NCI-H345 (cell line): ENCODE measurements at regions not wholly inside any gene's neighbourhood (a gene's known extent, or its start where the extent isn't known, plus 50 kb on each side); places are given as distances from the start of the nearest gene placed in this dataset.
A peak's percentile ranks its signal among the peaks of the same experiment; 100 is the strongest.

ENCODE experiments used
- DNase-seq: peaks from one replicate; lab custom pipeline; 2025; lab: John Stamatoyannopoulos, UW

DNA sequence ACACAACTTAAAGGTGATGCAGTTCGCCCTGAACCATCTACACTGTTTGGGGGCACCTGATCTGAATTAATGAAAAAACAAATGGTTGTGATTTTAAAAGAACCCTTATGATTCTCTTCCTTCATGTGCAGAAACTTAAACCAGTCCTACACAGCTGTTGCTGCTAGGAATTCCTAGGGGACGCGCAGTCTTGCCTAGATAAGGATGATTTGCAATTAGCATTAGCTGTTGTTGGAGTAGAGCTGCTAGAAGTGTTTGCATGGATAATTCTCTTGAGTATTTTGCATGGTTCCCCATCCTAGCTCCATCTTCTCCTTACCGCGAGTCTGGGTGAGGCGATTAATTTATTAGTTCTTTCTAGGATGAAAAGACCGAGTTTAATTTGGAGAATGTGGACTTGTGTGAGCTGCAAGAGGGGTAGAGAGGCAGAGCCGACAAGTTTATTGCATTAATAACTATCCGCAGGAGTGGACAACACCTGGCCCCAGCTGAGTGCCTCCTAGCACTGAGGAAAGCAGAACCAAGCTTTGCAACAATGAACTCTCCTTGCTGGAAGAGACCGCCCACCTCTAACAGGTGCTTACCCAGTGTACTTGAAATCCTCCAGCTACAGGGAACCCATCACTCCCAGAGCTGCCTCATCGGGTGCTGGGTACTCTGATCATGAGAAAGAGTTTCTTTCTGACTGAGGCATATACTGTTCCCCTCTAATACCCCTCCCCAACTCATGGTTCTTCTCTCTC, 75.0 kb upstream of the WNT7A start:
- peak; percentile 45 for DNase-seq

DNA sequence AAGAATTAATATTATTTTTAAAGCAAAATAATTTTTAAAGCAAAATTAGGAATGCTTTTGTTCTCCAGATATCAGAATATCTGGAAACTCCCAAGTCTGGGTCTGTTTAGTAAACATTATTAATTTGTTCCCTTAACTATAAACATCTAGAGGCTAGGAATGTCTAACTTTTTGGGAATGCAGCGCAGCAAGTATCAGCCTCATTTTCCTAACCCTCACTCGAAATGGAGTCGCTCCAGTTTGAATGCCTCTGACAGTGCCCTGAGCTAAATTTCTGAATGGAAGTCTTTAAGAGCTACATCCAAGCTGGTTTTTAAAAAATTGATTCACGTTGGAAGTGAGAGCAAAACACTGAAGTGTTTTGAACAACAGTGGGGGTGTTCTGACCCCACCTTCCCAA, 74.4 kb upstream of the WNT7A start:
- no peak for DNase-seq

DNA sequence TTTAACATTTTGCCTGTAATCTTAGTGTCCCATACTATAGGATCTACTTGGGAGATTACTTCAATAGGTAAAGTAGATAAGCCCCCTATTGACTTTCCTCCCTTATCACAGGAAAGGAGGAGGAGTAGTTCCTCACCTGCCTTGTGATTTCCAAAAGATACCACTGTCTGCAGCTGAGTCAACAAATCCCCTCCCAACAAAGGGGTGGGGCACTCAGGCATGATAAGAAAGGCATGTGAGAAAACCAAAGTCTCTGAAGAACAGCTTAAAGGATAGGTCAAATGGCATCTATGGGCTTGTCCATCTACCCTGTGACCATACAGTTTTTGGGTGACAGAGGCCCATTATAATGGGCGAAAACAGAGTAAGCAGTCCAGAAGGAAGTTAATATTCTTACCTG, 71.3 kb upstream of the WNT7A start:
- DNase-seq: no peak

DNA sequence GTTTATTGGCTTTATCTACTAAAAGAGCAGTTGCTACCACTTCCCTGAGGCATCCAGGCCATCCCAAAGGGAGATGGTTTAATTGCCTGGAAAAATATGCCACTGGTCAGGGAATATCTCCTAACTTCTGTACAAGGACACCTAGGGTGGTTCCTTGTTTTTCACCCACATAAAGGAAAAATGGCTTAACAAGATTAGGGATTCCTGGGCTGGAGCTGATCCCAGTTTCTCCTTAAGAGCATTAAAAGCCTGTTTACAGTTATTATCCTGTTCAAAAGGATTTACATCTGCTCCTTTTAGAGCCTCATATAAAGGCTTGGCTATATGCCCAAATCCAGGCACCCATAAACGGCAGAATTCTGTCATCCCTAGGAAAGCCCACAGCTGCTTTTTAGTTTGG, 70.2 kb upstream of the WNT7A start:
- DNase-seq: peak; percentile 12

- no peak for DNase-seq
Measured at GRCh38 chr3:13947912-13948311, 68.0 kb upstream of the WNT7A start.

DNA sequence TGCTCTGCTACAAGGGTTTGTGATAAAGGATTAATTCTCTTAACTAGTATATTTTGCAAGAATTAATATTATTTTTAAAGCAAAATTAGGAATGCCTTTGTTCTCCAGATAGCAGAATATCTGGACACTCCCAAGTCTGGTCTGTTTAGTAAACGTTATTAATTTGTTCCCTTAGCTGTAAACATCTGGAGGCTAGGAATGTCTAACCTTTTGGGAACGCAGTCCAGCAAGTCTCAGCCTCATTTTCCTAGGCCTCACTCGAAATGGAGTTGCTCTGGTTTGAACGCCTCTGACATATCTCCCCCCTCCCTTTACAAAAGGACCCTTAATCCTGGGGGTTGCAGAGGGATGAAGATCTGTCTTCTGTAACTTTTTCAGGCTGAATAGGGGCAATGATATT, 59.3 kb upstream of the WNT7A start:
- no peak for DNase-seq

DNA sequence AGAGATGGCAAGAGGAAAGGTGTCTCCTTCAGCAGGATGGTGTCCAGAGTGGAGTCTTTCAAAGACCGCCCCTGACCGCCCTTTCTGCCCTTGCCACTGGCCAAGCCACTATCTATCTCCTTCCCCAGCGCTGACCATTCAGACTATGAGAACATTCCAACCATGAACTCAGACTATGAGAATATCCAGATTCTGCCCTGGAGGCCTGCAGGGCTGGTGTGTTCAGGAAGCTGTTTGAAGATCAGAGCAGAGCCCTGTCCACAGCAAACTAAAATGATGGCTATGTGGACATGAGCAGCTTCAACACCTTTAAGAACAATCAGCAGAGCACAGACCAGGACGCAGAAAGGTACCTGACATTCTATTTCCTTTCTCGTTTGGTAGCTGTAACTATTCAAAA, 57.3 kb upstream of the WNT7A start:
- DNase-seq: no peak

GRCh38 chr3:13935494-13936094, 55.7 kb upstream of the WNT7A start:
- no peak for DNase-seq

DNA sequence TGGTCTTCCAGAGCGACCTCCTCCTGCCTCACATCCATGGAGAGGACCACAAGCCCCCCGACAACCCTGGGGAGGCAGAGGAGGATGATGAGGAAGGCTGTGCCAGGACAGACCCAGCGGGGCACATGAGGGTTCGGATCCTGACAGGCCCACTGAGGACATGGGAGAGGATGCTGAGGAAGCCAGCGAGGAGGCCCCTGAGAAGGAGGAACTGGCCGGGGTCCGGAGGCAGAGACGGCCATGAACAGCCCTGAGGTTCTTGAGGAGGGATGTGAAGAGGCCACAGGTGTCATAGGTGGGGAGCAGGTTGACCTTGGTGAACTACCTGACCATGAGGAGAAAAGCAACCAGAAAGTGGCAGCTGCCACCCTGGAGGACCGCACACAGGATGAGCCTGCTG, 54.9 kb upstream of the WNT7A start:
- no peak for DNase-seq

DNA sequence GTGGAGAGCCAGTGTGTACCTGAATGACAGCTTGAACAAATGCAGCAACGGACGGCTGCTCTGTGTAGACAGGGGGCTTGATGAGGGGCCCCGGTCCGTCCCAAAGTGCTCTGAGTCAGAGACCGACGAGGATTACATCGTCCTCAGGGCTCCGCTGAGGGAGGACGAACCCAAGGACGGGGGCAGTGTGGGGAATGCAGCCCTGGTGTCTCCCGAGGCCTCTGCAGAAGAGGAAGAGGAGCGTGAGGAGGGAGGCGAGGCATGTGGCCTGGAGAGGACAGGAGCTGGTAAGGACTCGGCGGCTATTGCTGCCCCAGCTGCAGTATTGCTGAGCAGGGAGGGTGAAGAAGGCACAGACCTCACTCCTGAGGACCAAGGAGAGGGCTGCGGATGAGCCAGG, 54.4 kb upstream of the WNT7A start:
- no peak for DNase-seq

DNA sequence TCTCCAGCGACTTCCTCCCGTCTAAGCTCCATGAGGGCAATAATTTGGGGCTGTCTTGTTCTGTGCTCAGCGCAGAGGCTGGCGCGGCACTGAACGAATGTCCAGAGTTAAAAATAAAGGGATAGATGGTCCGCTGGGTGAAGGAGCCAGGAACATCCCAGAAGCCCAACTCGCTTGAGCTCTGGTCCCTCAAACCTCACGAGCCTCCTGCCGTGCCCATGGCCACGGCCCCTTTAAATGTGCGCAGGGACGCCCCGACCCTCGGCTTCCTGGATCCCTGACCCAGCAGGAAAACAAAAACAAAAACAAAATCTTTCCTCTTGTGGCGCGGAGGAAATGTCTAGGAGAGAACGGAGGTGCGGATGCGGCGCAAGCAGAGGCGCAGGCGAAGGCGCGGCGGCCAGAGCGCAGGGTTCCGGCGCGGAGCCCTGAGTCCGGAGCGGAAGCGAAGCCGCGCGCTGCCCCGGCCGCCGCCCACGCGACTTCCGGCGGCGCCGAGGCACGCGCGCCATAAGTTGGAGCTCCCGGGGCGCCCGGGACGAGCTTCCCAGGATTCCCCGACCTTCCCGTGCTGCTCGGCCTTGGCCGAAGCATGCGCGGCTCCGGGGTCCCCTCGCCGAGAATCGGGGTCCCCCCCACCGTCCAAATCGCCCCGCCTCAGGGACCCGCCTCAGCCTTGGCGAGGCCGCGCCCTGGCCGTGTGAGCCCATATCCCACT, 52.9 kb upstream of the WNT7A start:
- DNase-seq: peak; percentile 1

GRCh38 chr3:13931172-13931571, 51.3 kb upstream of the WNT7A start:
- DNase-seq: no peak
